Mammary epithelial cell (primary cell): ENCODE measurements at regions not wholly inside any gene's neighbourhood (a gene's known extent, or its start where the extent isn't known, plus 50 kb on each side); places are given as distances from the start of the nearest gene placed in this dataset.
A peak's percentile ranks its signal among the peaks of the same experiment; 100 is the strongest.

Source experiments
- CTCF ChIP-seq, 2 donors: IDR thresholded peaks in 1 of 2; conservative IDR thresholded peaks in 1 of 2; 2 replicates each; pipeline ENCODE4 v1.5.1; 2011 to 2012; ENCODE audit warnings: inconsistent platforms in 2 of 2, low read length in 2 of 2, mild to moderate bottlenecking in 2 of 2, control low read depth in 1 of 2, low read depth in 1 of 2; ENCODE audit not compliant: insufficient read depth in 1 of 2; ENCODE audit errors: extremely low read depth in 1 of 2
- EZH2 ChIP-seq: IDR thresholded peaks from 2 replicates; pipeline ENCODE4 v1.6.1; 2012; ENCODE audit warnings: low read length, inconsistent platforms, borderline replicate concordance

- TF ChIP-seq CTCF (conservative IDR thresholded peaks at IDR 0.05 in 1 of 2, IDR thresholded peaks at IDR 0.05 in 1 of 2; ENCODE audit: extremely low read depth in 1 of 2, insufficient read depth in 1 of 2, low read depth in 1 of 2, low read length in 2 of 2) (peak; percentile 17 to 49), EZH2 (no peak)
Observed at GRCh38 chrX:138847930-138848329, 136.4 kb upstream of the FGF13 start.
